ENCODE measurements at regions not wholly inside any gene's neighbourhood (a gene's known extent, or its start where the extent isn't known, plus 50 kb on each side); places are given as distances from the start of the nearest gene placed in this dataset.

GRCh38 chr10:85508159-85508558 is 858.4 kb downstream of the GRID1 start:
- TF ChIP-seq CTCF (IDR thresholded peaks at IDR 0.05; ENCODE audit: insufficient read depth, low read length, poor library complexity, severe bottlenecking) (no peak), EZH2phosphoT487 (conservative IDR thresholded peaks at IDR 0.05; ENCODE audit: low read length) (no peak)
- no peaks in the 10 kb centered on the region for H4K20me1 ChIP-seq (ENCODE audit: low read depth, low read length)
- no peaks in the 10 kb centered on the region for H3K9me3 ChIP-seq (ENCODE audit: insufficient read depth, low read length)
- no peaks in the 10 kb centered on the region for H3K9me2 ChIP-seq (replicated peaks; ENCODE audit: insufficient read depth, low read length)
- H3K4me3 ChIP-seq (ENCODE audit: insufficient read depth, low read length, poor library complexity, severe bottlenecking) = no peak overlapping the region
- H3K9ac ChIP-seq (ENCODE audit: low read length) = no peak overlapping the region
- no peaks in the 10 kb centered on the region for H3F3A ChIP-seq (ENCODE audit: insufficient read depth)
- no peaks in the 10 kb centered on the region for H3K36me3 ChIP-seq (ENCODE audit: low read length)
- H3K4me2 ChIP-seq (ENCODE audit: low read depth, low read length, poor library complexity, severe bottlenecking) = no peak overlapping the region
- H2AFZ ChIP-seq (ENCODE audit: low read depth, low read length, severe bottlenecking) = no peak overlapping the region
- H3K27ac ChIP-seq (ENCODE audit: low read depth, low read length) = no peak overlapping the region
- no peaks in the 10 kb centered on the region for H3K27me3 ChIP-seq (ENCODE audit: low read length)
- no peaks in the 10 kb centered on the region for H3K79me2 ChIP-seq (ENCODE audit: insufficient read depth, low read length)

- Histone ChIP-seq H3K9me3 (ENCODE audit: insufficient read depth, low read length) (no peaks in the 10 kb centered on the region), H3K4me2 (ENCODE audit: low read depth, low read length, poor library complexity, severe bottlenecking) (no peak overlapping the region), H3K79me2 (ENCODE audit: insufficient read depth, low read length) (no peaks in the 10 kb centered on the region), H3K27ac (ENCODE audit: low read depth, low read length) (no peak overlapping the region), H3K4me3 (ENCODE audit: insufficient read depth, low read length, poor library complexity, severe bottlenecking) (no peak overlapping the region), H3K36me3 (ENCODE audit: low read length) (no peaks in the 10 kb centered on the region), H3F3A (ENCODE audit: insufficient read depth) (no peaks in the 10 kb centered on the region), H3K27me3 (ENCODE audit: low read length) (no peaks in the 10 kb centered on the region), H3K9me2 (replicated peaks; ENCODE audit: insufficient read depth, low read length) (no peaks in the 10 kb centered on the region), H3K9ac (ENCODE audit: low read length) (no peak overlapping the region), H2AFZ (ENCODE audit: low read depth, low read length, severe bottlenecking) (no peak overlapping the region), H4K20me1 (ENCODE audit: low read depth, low read length) (no peaks in the 10 kb centered on the region)
- TF ChIP-seq CTCF (IDR thresholded peaks at IDR 0.05; ENCODE audit: insufficient read depth, low read length, poor library complexity, severe bottlenecking) = no peak
- TF ChIP-seq EZH2phosphoT487 (conservative IDR thresholded peaks at IDR 0.05; ENCODE audit: low read length) = no peak
Measured at GRCh38 chr10:85510682-85511081, 855.9 kb downstream of the GRID1 start.

GRCh38 chr10:85513436-85513835 is 853.2 kb downstream of the GRID1 start:
- H3K36me3 ChIP-seq (ENCODE audit: low read length) = no peaks in the 10 kb centered on the region
- H3K4me2 ChIP-seq (ENCODE audit: low read depth, low read length, poor library complexity, severe bottlenecking) = no peak overlapping the region
- H3K9ac ChIP-seq (ENCODE audit: low read length) = no peak overlapping the region
- no peak overlapping the region for H3K4me3 ChIP-seq (ENCODE audit: insufficient read depth, low read length, poor library complexity, severe bottlenecking)
- H3K9me3 ChIP-seq (ENCODE audit: insufficient read depth, low read length) = no peaks in the 10 kb centered on the region
- H3K27ac ChIP-seq (ENCODE audit: low read depth, low read length) = no peak overlapping the region
- no peak overlapping the region for H2AFZ ChIP-seq (ENCODE audit: low read depth, low read length, severe bottlenecking)
- H3F3A ChIP-seq (ENCODE audit: insufficient read depth) = no peaks in the 10 kb centered on the region
- TF ChIP-seq CTCF (IDR thresholded peaks at IDR 0.05; ENCODE audit: insufficient read depth, low read length, poor library complexity, severe bottlenecking) (no peak), EZH2phosphoT487 (conservative IDR thresholded peaks at IDR 0.05; ENCODE audit: low read length) (no peak)
- H3K79me2 ChIP-seq (ENCODE audit: insufficient read depth, low read length) = no peaks in the 10 kb centered on the region
- H3K27me3 ChIP-seq (ENCODE audit: low read length) = no peaks in the 10 kb centered on the region
- H4K20me1 ChIP-seq (ENCODE audit: low read depth, low read length) = no peaks in the 10 kb centered on the region
- no peaks in the 10 kb centered on the region for H3K9me2 ChIP-seq (replicated peaks; ENCODE audit: insufficient read depth, low read length)
